Astrocyte (in vitro differentiated cells and primary cell): ENCODE measurements at regions not wholly inside any gene's neighbourhood (a gene's known extent, or its start where the extent isn't known, plus 50 kb on each side); places are given as distances from the start of the nearest gene placed in this dataset.

Experiments used
- DNase-seq: peaks from one replicate; pipeline ENCODE4 v3.0.0-alpha.2; 2010; ENCODE audit warnings: low read depth
- FAIRE-seq: peaks from 2 replicates; lab custom pipeline; 2011; peaks lifted over from hg19 to GRCh38; lab: Jason Lieb, UNC
- H2AFZ ChIP-seq: 2 replicates; pipeline ENCODE4 v1.6.0; 2012; ENCODE audit warnings: low read depth, low read length, inconsistent platforms
- H3K27ac ChIP-seq: 2 replicates; pipeline ENCODE4 v1.5.1; 2011; ENCODE audit warnings: low read depth, low read length, inconsistent platforms
- H3K27me3 ChIP-seq: 2 replicates; pipeline ENCODE4 v1.6.0; 2011; ENCODE audit warnings: low read length, inconsistent platforms; ENCODE audit not compliant: insufficient read depth
- H3K36me3 ChIP-seq: 2 replicates; pipeline ENCODE4 v1.5.1; 2011; ENCODE audit warnings: low read length, inconsistent platforms; ENCODE audit not compliant: insufficient read depth
- H3K4me1 ChIP-seq: 2 replicates; pipeline ENCODE4 v1.5.1; 2011; ENCODE audit warnings: low read length, inconsistent platforms; ENCODE audit not compliant: insufficient read depth
- H3K4me2 ChIP-seq: 2 replicates; pipeline ENCODE4 v1.6.0; 2012; ENCODE audit warnings: low read length, inconsistent platforms
- H3K4me3 ChIP-seq: 2 replicates; pipeline ENCODE4 v1.5.1; 2011; ENCODE audit warnings: low read depth, mild to moderate bottlenecking, low read length, inconsistent platforms; ENCODE audit not compliant: insufficient read depth
- H3K79me2 ChIP-seq: 2 replicates; pipeline ENCODE4 v1.6.0; 2012; ENCODE audit warnings: mild to moderate bottlenecking, low read length, inconsistent platforms; ENCODE audit not compliant: insufficient read depth
- H3K9ac ChIP-seq: 2 replicates; pipeline ENCODE4 v1.6.0; 2012; ENCODE audit warnings: mild to moderate bottlenecking, low read length, inconsistent platforms
- H3K9me3 ChIP-seq: 2 replicates; pipeline ENCODE4 v1.5.1; 2012; ENCODE audit warnings: low read depth, mild to moderate bottlenecking, low read length, inconsistent platforms; ENCODE audit not compliant: insufficient read depth
- H4K20me1 ChIP-seq: 2 replicates; pipeline ENCODE4 v1.6.0; 2012; ENCODE audit warnings: low read length, inconsistent platforms; ENCODE audit not compliant: insufficient read depth
- H3K27ac Mint-ChIP-seq: one replicate; pipeline ENCODE4 v1.8.0; 2021; ENCODE audit warnings: mild to moderate bottlenecking, mixed read lengths; ENCODE audit not compliant: unreplicated experiment
- H3K27me3 Mint-ChIP-seq: one replicate; pipeline ENCODE4 v1.8.0; 2021; ENCODE audit warnings: low read depth, mixed read lengths; ENCODE audit not compliant: unreplicated experiment
- H3K36me3 Mint-ChIP-seq: one replicate; pipeline ENCODE4 v1.8.0; 2021; ENCODE audit warnings: low read depth, mixed read lengths; ENCODE audit not compliant: unreplicated experiment
- H3K4me1 Mint-ChIP-seq: one replicate; pipeline ENCODE4 v1.8.0; 2021; ENCODE audit warnings: low read depth, mixed read lengths; ENCODE audit not compliant: unreplicated experiment
- H3K4me3 Mint-ChIP-seq: one replicate; pipeline ENCODE4 v1.8.0; 2021; ENCODE audit warnings: mild to moderate bottlenecking, moderate library complexity, mixed read lengths; ENCODE audit not compliant: unreplicated experiment
- H3K9me3 Mint-ChIP-seq: one replicate; pipeline ENCODE4 v1.8.0; 2021; ENCODE audit warnings: mild to moderate bottlenecking, mixed read lengths; ENCODE audit not compliant: unreplicated experiment
- EZH2 ChIP-seq: IDR thresholded peaks from 2 replicates; pipeline ENCODE4 v1.6.1; 2012; ENCODE audit warnings: mild to moderate bottlenecking, low read length, inconsistent platforms; ENCODE audit not compliant: insufficient read depth
- TF ChIP-seq, protein P1 (sequence below): IDR thresholded peaks from 2 replicates; pipeline ENCODE4 v1.5.1; 2011; ENCODE audit warnings: low read depth, mild to moderate bottlenecking, inconsistent platforms, low read length, moderate library complexity; ENCODE audit not compliant: insufficient read depth

GRCh38 chr21:41584603-41585176, 76.7 kb upstream of the TMPRSS2 start:
- Histone ChIP-seq H3K4me1 (no peaks in the 10 kb centered on the region), H4K20me1 (no peaks in the 10 kb centered on the region), H3K79me2 (no peaks in the 10 kb centered on the region), H3K4me3 (no peak overlapping the region), H3K27me3 (peaks cover 2% of the 10 kb centered on the region), H3K27ac (no peak overlapping the region), H3K9me3 (no peaks in the 10 kb centered on the region), H3K9ac (no peak overlapping the region), H3K36me3 (no peaks in the 10 kb centered on the region), H3K4me2 (no peak overlapping the region), H2AFZ (no peak overlapping the region)
- H3K4me1 Mint-ChIP-seq = no peaks in the 10 kb centered on the region
- H3K4me3 Mint-ChIP-seq = no peak overlapping the region
- H3K27me3 Mint-ChIP-seq = peaks cover 6% of the 10 kb centered on the region
- FAIRE-seq = no peak
- H3K27ac Mint-ChIP-seq = no peak overlapping the region
- H3K36me3 Mint-ChIP-seq = no peaks in the 10 kb centered on the region
- no peak for TF ChIP-seq EZH2
- TF ChIP-seq, protein P1, sequence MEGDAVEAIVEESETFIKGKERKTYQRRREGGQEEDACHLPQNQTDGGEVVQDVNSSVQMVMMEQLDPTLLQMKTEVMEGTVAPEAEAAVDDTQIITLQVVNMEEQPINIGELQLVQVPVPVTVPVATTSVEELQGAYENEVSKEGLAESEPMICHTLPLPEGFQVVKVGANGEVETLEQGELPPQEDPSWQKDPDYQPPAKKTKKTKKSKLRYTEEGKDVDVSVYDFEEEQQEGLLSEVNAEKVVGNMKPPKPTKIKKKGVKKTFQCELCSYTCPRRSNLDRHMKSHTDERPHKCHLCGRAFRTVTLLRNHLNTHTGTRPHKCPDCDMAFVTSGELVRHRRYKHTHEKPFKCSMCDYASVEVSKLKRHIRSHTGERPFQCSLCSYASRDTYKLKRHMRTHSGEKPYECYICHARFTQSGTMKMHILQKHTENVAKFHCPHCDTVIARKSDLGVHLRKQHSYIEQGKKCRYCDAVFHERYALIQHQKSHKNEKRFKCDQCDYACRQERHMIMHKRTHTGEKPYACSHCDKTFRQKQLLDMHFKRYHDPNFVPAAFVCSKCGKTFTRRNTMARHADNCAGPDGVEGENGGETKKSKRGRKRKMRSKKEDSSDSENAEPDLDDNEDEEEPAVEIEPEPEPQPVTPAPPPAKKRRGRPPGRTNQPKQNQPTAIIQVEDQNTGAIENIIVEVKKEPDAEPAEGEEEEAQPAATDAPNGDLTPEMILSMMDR = no peak
- peaks cover 6% of the 10 kb centered on the region for H3K9me3 Mint-ChIP-seq
- no peak for DNase-seq

DNA sequence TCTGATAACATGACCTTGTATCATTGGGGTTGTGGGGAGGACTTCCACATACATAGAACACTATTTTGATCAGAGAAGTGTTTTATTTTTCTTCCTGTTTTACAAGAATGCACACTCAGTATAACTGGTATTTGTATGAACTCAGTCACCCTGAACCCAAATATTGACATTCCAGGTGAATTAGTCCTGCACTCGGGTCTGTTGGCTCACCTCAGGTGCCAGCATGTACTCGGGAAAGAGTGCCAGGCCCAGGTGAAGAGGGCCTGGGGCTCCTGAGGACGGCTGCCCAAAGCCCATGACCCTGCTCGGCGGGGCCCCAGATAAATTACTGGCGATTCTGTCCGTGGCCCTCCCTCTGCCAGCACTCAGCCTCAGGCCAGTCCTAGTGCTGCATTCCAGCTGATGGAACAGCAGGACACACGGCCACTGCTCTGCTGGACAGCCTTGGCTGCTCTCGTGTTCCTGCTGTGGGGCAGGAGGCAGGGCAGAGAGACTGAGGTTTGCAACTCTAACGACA, 75.4 kb upstream of the TMPRSS2 start:
- TF ChIP-seq EZH2 = no peak
- TF ChIP-seq, protein P1 = no peak
- no peak for DNase-seq

DNA sequence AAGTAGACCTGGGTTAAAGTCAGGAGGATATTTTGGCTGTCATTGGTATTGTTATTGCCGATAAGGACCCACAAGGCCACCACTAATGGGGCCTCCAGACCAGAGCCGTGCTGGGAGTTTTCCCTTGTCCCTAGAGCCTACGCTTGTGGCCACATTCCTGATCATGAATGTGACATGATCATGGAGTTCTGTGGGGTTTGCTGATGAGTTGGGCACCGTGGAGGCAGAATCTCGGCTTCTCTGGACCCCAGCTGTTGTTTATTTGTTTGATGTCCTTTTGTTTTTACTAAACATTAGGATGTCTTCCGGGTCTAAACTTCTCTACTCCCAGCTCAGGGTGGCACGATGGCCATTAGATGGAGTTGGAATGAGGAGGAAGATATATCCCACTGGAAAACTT, 74.9 kb upstream of the TMPRSS2 start:
- TF ChIP-seq, protein P1 = no peak
- TF ChIP-seq EZH2 = no peak
- Histone ChIP-seq H3K4me2 (no peak overlapping the region), H3K9me3 (no peaks in the 10 kb centered on the region), H2AFZ (no peak overlapping the region), H3K27ac (no peak overlapping the region), H3K79me2 (no peaks in the 10 kb centered on the region), H3K9ac (no peak overlapping the region), H4K20me1 (no peaks in the 10 kb centered on the region), H3K36me3 (no peaks in the 10 kb centered on the region), H3K4me3 (no peak overlapping the region), H3K27me3 (peaks cover 2% of the 10 kb centered on the region), H3K4me1 (no peaks in the 10 kb centered on the region)
- H3K9me3 Mint-ChIP-seq = peaks cover 10% of the 10 kb centered on the region
- FAIRE-seq (no peak), DNase-seq (no peak)
- H3K36me3 Mint-ChIP-seq = no peaks in the 10 kb centered on the region
- no peak overlapping the region for H3K27ac Mint-ChIP-seq
- peaks cover 6% of the 10 kb centered on the region for H3K27me3 Mint-ChIP-seq
- no peaks in the 10 kb centered on the region for H3K4me1 Mint-ChIP-seq
- H3K4me3 Mint-ChIP-seq = no peak overlapping the region

More for the DNA sequence above, 75.4 kb upstream of the TMPRSS2 start:
- Mint-ChIP-seq H3K36me3 (no peaks in the 10 kb centered on the region), H3K27me3 (peaks cover 6% of the 10 kb centered on the region), H3K4me3 (no peak overlapping the region), H3K4me1 (no peaks in the 10 kb centered on the region), H3K27ac (no peak overlapping the region), H3K9me3 (peaks cover 7% of the 10 kb centered on the region)
- Histone ChIP-seq H3K27ac (no peak overlapping the region), H3K27me3 (peaks cover 2% of the 10 kb centered on the region), H3K4me3 (no peak overlapping the region), H3K79me2 (no peaks in the 10 kb centered on the region), H3K4me1 (no peaks in the 10 kb centered on the region), H3K4me2 (no peak overlapping the region), H4K20me1 (no peaks in the 10 kb centered on the region), H3K9me3 (no peaks in the 10 kb centered on the region), H3K36me3 (no peaks in the 10 kb centered on the region), H3K9ac (no peak overlapping the region), H2AFZ (no peak overlapping the region)
- no peak for FAIRE-seq
